H1 (cell line): ENCODE measurements at regions not wholly inside any gene's neighbourhood (a gene's known extent, or its start where the extent isn't known, plus 50 kb on each side); places are given as distances from the start of the nearest gene placed in this dataset.

Source experiments
- CTCF ChIA-PET: fragments of 300-600 bp; sonication (Branson Sonifier 250); formaldehyde crosslinking; loops from one replicate; lab custom pipeline; 2021; ENCODE audit not compliant: partially characterized antibody; lab: Charles Lee
- POLR2A ChIA-PET: fragments of 300-600 bp; sonication (Branson Sonifier 250); formaldehyde crosslinking; loops from one replicate; lab custom pipeline; 2021; ENCODE audit warnings: inconsistent platforms; ENCODE audit not compliant: partially characterized antibody; lab: Charles Lee
- DNase-seq, 2 experiments: peaks; one replicate each; pipeline versions ENCODE4 v3.0.0 to v3.0.0-alpha.2; 2010 to 2022; ENCODE audit warnings: low spot score in 2 of 2, low read depth in 1 of 2, mixed read lengths in 1 of 2
- FAIRE-seq: peaks from 2 replicates; lab custom pipeline; 2011; peaks lifted over from hg19 to GRCh38; lab: Jason Lieb, UNC
- H2AFZ ChIP-seq: 2 replicates; pipeline ENCODE4 v1.8.1; 2012; ENCODE audit warnings: low read length, inconsistent platforms
- H2AK5ac ChIP-seq: 2 replicates; pipeline ENCODE4 v1.6.1; 2013; ENCODE audit warnings: low read depth, low read length
- H2BK120ac ChIP-seq: replicated peaks from 2 replicates; pipeline ENCODE3; 2013; ENCODE audit warnings: low read depth, low read length, inconsistent platforms
- H2BK12ac ChIP-seq: 2 replicates; pipeline ENCODE4 v1.6.1; 2013; ENCODE audit warnings: low read depth, low read length
- H2BK15ac ChIP-seq: 2 replicates; pipeline ENCODE4 v1.6.1; 2013; ENCODE audit warnings: low read length
- H2BK20ac ChIP-seq: 2 replicates; pipeline ENCODE4 v1.6.1; 2013; ENCODE audit warnings: low read length
- H2BK5ac ChIP-seq: 2 replicates; pipeline ENCODE4 v1.6.1; 2013; ENCODE audit warnings: low read depth, low read length
- H3K14ac ChIP-seq: 2 replicates; pipeline ENCODE4 v1.6.1; 2013; ENCODE audit warnings: inconsistent platforms; ENCODE audit not compliant: insufficient read length
- H3K18ac ChIP-seq: 2 replicates; pipeline ENCODE4 v1.6.1; 2013; ENCODE audit warnings: low read length; ENCODE audit errors: extremely low read depth
- H3K23ac ChIP-seq: 2 replicates; pipeline ENCODE4 v1.6.1; 2013; ENCODE audit warnings: inconsistent platforms; ENCODE audit not compliant: insufficient read length
- H3K23me2 ChIP-seq: 2 replicates; pipeline ENCODE4 v1.6.1; 2013; ENCODE audit warnings: low read depth, low read length
- H3K27ac ChIP-seq: 2 replicates; pipeline ENCODE4 v1.6.1; 2011; ENCODE audit warnings: low read depth, low read length, inconsistent platforms
- H3K27me3 ChIP-seq, 4 experiments: replicated peaks in 1 of 4; 1 replicate in 1 of 4; 2 replicates in 3 of 4; pipeline versions ENCODE4 v1.6.1 to v1.8.1; 2011 to 2013; ENCODE audit warnings: low read length in 3 of 4, mild to moderate bottlenecking in 3 of 4, inconsistent platforms in 2 of 4, mixed read lengths in 2 of 4, moderate library complexity in 1 of 4; ENCODE audit not compliant: control insufficient read depth in 3 of 4, insufficient read depth in 3 of 4; ENCODE audit errors: extremely low read depth in 1 of 4
- H3K36me3 ChIP-seq, 4 experiments: 2 replicates each; pipeline versions ENCODE4 v1.6.1 to v1.8.1; 2011 to 2013; ENCODE audit warnings: mild to moderate bottlenecking in 4 of 4, low read length in 3 of 4, moderate library complexity in 2 of 4, control low read depth in 1 of 4, inconsistent platforms in 1 of 4; ENCODE audit not compliant: insufficient read depth in 4 of 4, control insufficient read depth in 2 of 4
- H3K4ac ChIP-seq: replicated peaks from 2 replicates; pipeline ENCODE3; 2013; ENCODE audit warnings: low read length, low read depth, mixed read lengths, inconsistent platforms; ENCODE audit not compliant: insufficient read length
- H3K4me1 ChIP-seq, 4 experiments: replicated peaks in 1 of 4; 1 replicate in 1 of 4; 2 replicates in 3 of 4; pipeline versions ENCODE4 v1.6.1 to v1.8.1; 2011 to 2013; ENCODE audit warnings: low read length in 3 of 4, inconsistent platforms in 2 of 4, mixed read lengths in 1 of 4; ENCODE audit not compliant: insufficient read depth in 4 of 4, control insufficient read depth in 3 of 4
- H3K4me2 ChIP-seq, 2 experiments: 2 replicates each; pipeline versions ENCODE4 v1.6.1 to v1.8.1; 2011 to 2013; ENCODE audit warnings: low read depth in 2 of 2, low read length in 2 of 2, control low read depth in 1 of 2, inconsistent platforms in 1 of 2, mild to moderate bottlenecking in 1 of 2; ENCODE audit not compliant: insufficient read depth in 1 of 2
- H3K4me3 ChIP-seq, 4 experiments: fragments of 200-600, 300-600 bp in 1 of 4; sonication (generic), shearing (Covaris generic), sonication (Bioruptor Twin) in 1 of 4; 2 replicates each; pipeline versions ENCODE4 v1.5.1 to v1.8.1; 2011 to 2016; ENCODE audit warnings: low read length in 4 of 4, low read depth in 3 of 4, control low read depth in 2 of 4, inconsistent platforms in 2 of 4, mild to moderate bottlenecking in 2 of 4, mixed read lengths in 1 of 4, moderate library complexity in 1 of 4; ENCODE audit not compliant: insufficient read depth in 2 of 4; ENCODE audit errors: extremely low read depth in 1 of 4
- H3K56ac ChIP-seq: replicated peaks from 2 replicates; pipeline ENCODE3; 2013; ENCODE audit warnings: low read depth, mild to moderate bottlenecking, mixed read lengths, low read length, inconsistent platforms; ENCODE audit not compliant: insufficient read length
- H3K79me1 ChIP-seq: 2 replicates; pipeline ENCODE4 v1.6.1; 2013; ENCODE audit warnings: low read depth, low read length, control low read depth
- H3K79me2 ChIP-seq, 2 experiments: 2 replicates each; pipeline versions ENCODE4 v1.6.1 to v1.8.1; 2012 to 2013; ENCODE audit warnings: low read length in 2 of 2, mild to moderate bottlenecking in 2 of 2, inconsistent platforms in 1 of 2; ENCODE audit not compliant: insufficient read depth in 2 of 2, control insufficient read depth in 1 of 2
- H3K9ac ChIP-seq, 4 experiments: replicated peaks in 1 of 4; 1 replicate in 1 of 4; 2 replicates in 3 of 4; pipeline versions ENCODE4 v1.6.1 to v1.8.1; 2011 to 2013; ENCODE audit warnings: low read depth in 3 of 4, low read length in 3 of 4, control low read depth in 2 of 4, mild to moderate bottlenecking in 2 of 4, moderate library complexity in 2 of 4, inconsistent platforms in 1 of 4; ENCODE audit errors: extremely low read depth in 1 of 4
- H3K9me3 ChIP-seq, 2 experiments: 2 replicates each; pipeline versions ENCODE4 v1.6.1 to v1.8.1; 2012 to 2013; ENCODE audit warnings: mild to moderate bottlenecking in 2 of 2, moderate library complexity in 2 of 2, control low read depth in 1 of 2, inconsistent platforms in 1 of 2, low read depth in 1 of 2, low read length in 1 of 2, mixed read lengths in 1 of 2; ENCODE audit not compliant: insufficient read depth in 2 of 2
- H4K20me1 ChIP-seq, 2 experiments: replicated peaks in 1 of 2; 2 replicates each; pipeline versions ENCODE3 to v1.8.1; 2011 to 2013; ENCODE audit warnings: inconsistent platforms in 2 of 2, low read length in 2 of 2, mild to moderate bottlenecking in 1 of 2; ENCODE audit not compliant: insufficient read depth in 2 of 2, control insufficient read depth in 1 of 2
- H4K5ac ChIP-seq: 2 replicates; pipeline ENCODE4 v1.6.1; 2013; ENCODE audit warnings: low read length, low read depth, mixed read lengths, inconsistent platforms; ENCODE audit not compliant: insufficient read length
- H4K8ac ChIP-seq: 2 replicates; pipeline ENCODE4 v1.8.0; 2013; ENCODE audit warnings: mild to moderate bottlenecking, moderate library complexity, low read length, inconsistent platforms; ENCODE audit not compliant: insufficient read depth; ENCODE audit errors: extremely low read depth
- H4K91ac ChIP-seq: replicated peaks from 2 replicates; pipeline ENCODE3; 2013; ENCODE audit warnings: low read length, mixed read lengths, inconsistent platforms; ENCODE audit not compliant: insufficient read length
- BACH1 ChIP-seq: IDR thresholded peaks from 2 replicates; pipeline ENCODE4 v1.6.1; 2012; ENCODE audit warnings: low read length, improper control_type of control experiment
- CTBP2 ChIP-seq: IDR thresholded peaks from 2 replicates; pipeline ENCODE4 v1.7.0; 2011; ENCODE audit warnings: borderline replicate concordance, mild to moderate bottlenecking, moderate library complexity, mixed read lengths, low read length; ENCODE audit not compliant: insufficient read depth, insufficient read length
- CTCF ChIP-seq, 3 experiments: IDR thresholded peaks; 1 replicate in 2 of 3; 2 replicates in 1 of 3; pipeline versions ENCODE4 v1.5.1 to v1.6.1; 2011; ENCODE audit warnings: low read length in 3 of 3, mild to moderate bottlenecking in 3 of 3, inconsistent platforms in 2 of 3, low read depth in 1 of 3, moderate library complexity in 1 of 3; ENCODE audit not compliant: insufficient read depth in 1 of 3; ENCODE audit errors: control extremely low read depth in 1 of 3
- E2F6 ChIP-seq: IDR thresholded peaks from 2 replicates; pipeline ENCODE4 v1.6.1; 2012; ENCODE audit warnings: inconsistent platforms
- SIN3A ChIP-seq, 2 experiments: IDR thresholded peaks in 1 of 2; conservative IDR thresholded peaks in 1 of 2; 2 replicates each; pipeline ENCODE4 v1.6.1; 2011 to 2012; ENCODE audit warnings: low read length in 2 of 2, improper control_type of control experiment in 1 of 2, low read depth in 1 of 2, mild to moderate bottlenecking in 1 of 2
- TCF12 ChIP-seq: IDR thresholded peaks from 2 replicates; pipeline ENCODE4 v1.6.1; 2011; ENCODE audit warnings: low read depth, mild to moderate bottlenecking, low read length
- WGBS, 2 experiments: shearing (Covaris generic) in 1 of 2; methylation state at CpG; one replicate each; pipeline versions ENCODE4 v1.1.6 to v1.1.7; 2013 to 2015; ENCODE audit warnings: low lambda C conversion rate in 2 of 2, mixed read lengths in 2 of 2, inconsistent platforms in 1 of 2, low coverage in 1 of 2, missing lambda C conversion rate in 1 of 2; ENCODE audit not compliant: insufficient replicate concordance in 2 of 2, insufficient coverage in 1 of 2, insufficient read length in 1 of 2; ENCODE audit errors: extremely low coverage in 1 of 2, missing lambda C conversion rate in 1 of 2; 5-methylcytosine and 5-hydroxymethylcytosine counted together

- Histone ChIP-seq H4K20me1 (no peaks in the 10 kb centered on the region), H4K91ac (no peak overlapping the region)
- no peak for FAIRE-seq
Observed at GRCh38 chr4:116788723-116789122, 296.7 kb downstream of the TRAM1L1 start.

More at GRCh38 chr4:116788723-116789122, 296.7 kb downstream of the TRAM1L1 start:
- DNase-seq, result no peak
- Histone ChIP-seq H3K27me3 (no peaks in the 10 kb centered on the region), H4K5ac (no peak overlapping the region), H3K4ac (no peak overlapping the region), H3K14ac (no peak overlapping the region), H3K27ac (no peak overlapping the region), H3K79me1 (no peaks in the 10 kb centered on the region), H3K23me2 (no peaks in the 10 kb centered on the region), H4K8ac (peak overlapping the region; percentile 77; the same call in 1 of the 2 replicates), H3K4me2 (no peak overlapping the region), H3K4me1 (no peaks in the 10 kb centered on the region), H2AK5ac (no peak overlapping the region), H3K4me3 (no peak overlapping the region), H3K79me2 (no peaks in the 10 kb centered on the region), H3K56ac (no peak overlapping the region), H2BK12ac (no peak overlapping the region), H2BK120ac (no peak overlapping the region), H3K36me3 (no peaks in the 10 kb centered on the region), H2BK20ac (no peak overlapping the region), H3K9ac (no peak overlapping the region), H2BK5ac (no peak overlapping the region), H2BK15ac (no peak overlapping the region), H3K18ac (no peak overlapping the region), H3K23ac (no peak overlapping the region), H2AFZ (no peak overlapping the region), H3K9me3 (no peaks in the 10 kb centered on the region)
- ChIA-PET POLR2A (no interaction called here), CTCF (no interaction called here)
- no peak for TF ChIP-seq TCF12
- TF ChIP-seq E2F6, result no peak
- no peak for TF ChIP-seq CTCF (IDR thresholded peaks at IDR 0.05; ENCODE audit: control extremely low read depth in 1 of 3, insufficient read depth in 1 of 3, low read depth in 1 of 3, low read length in 3 of 3)
- TF ChIP-seq SIN3A (conservative IDR thresholded peaks at IDR 0.05 in 1 of 2, IDR thresholded peaks at IDR 0.05 in 1 of 2; ENCODE audit: low read depth in 1 of 2, low read length in 2 of 2), result no peak
- no peak for TF ChIP-seq CTBP2
- no peak for TF ChIP-seq BACH1
- 92% methylated on average over 2 of the region's 2 CpGs; no CpG with 5 or more reads in 1 of the 2 experiments for WGBS, 2 experiments
